SK-N-MC (cell line): ENCODE measurements at regions not wholly inside any gene's neighbourhood (a gene's known extent, or its start where the extent isn't known, plus 50 kb on each side); places are given as distances from the start of the nearest gene placed in this dataset.

Source experiments
- EZH2 ChIP-seq: fragments of 200-600 bp; sonication (generic); IDR thresholded peaks from one replicate; pipeline ENCODE4 v1.6.1; 2017; ENCODE audit warnings: antibody characterized with exemption
- FOXP2 ChIP-seq: optimal IDR thresholded peaks from 2 replicates; pipeline ENCODE3; 2011; ENCODE audit warnings: mild to moderate bottlenecking, moderate library complexity; ENCODE audit not compliant: insufficient read depth; ENCODE audit errors: extremely low read length, control extremely low read depth
- POLR2AphosphoS5 ChIP-seq: IDR thresholded peaks from 2 replicates; pipeline ENCODE4 v1.6.1; 2012; ENCODE audit warnings: mild to moderate bottlenecking, low read depth, low read length, borderline replicate concordance

DNA sequence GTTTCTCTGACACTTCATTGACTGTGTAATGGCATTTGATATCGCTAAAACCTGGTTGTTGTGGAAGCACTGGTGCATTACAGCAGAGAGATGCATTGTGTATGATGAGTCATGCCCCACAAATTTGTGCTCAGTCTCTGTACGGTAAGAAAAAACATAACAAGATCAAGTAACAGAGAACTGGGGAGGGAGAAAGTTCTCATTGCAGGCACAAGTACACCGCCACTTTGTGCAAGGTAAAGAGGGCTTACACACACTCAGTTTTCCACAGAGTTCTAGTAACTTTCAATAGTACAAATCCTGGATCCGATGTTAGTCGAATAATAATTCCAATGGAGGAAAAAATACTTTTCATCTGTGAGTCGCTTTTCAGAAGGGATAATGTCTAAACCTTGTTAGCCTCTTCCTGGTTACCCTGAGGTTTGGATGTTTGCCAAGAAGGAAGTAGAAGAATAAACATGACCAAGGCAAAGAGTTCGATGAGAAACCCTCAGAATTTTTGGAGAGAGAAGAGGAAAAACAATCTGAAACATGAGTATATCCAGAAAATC, 512.5 kb upstream of the SLIT2 start:
- TF ChIP-seq EZH2 (no peak), POLR2AphosphoS5 (no peak), FOXP2 (no peak)
